Endothelial cell of umbilical vein (primary cell): ENCODE measurements at regions not wholly inside any gene's neighbourhood (a gene's known extent, or its start where the extent isn't known, plus 50 kb on each side); places are given as distances from the start of the nearest gene placed in this dataset.

ENCODE experiments used
- BruUV-seq: library from RNA; stranded (reverse); fragments of 400-500 nt; replicated peaks from 2 replicates; lab custom pipeline; 2021; lab: Mats Ljungman, UMichigan
- CTCF ChIA-PET: fragments of 300-600, 350-600 bp; sonication (Branson Sonifier 250); formaldehyde crosslinking; loops from one replicate; lab custom pipeline; 2021; ENCODE audit warnings: antibody characterized with exemption, inconsistent platforms; lab: Charles Lee
- POLR2A ChIA-PET: fragments of 300-600, 350-600 bp; sonication (Branson Sonifier 250); formaldehyde crosslinking; loops from one replicate; lab custom pipeline; 2021; ENCODE audit warnings: antibody characterized with exemption, inconsistent platforms; lab: Charles Lee
- DNase-seq: peaks from one replicate; pipeline ENCODE4 v3.0.0-alpha.2; 2011; ENCODE audit warnings: low read depth, low spot score
- FAIRE-seq: peaks from 2 replicates; lab custom pipeline; 2011; peaks lifted over from hg19 to GRCh38; lab: Jason Lieb, UNC
- H2AFZ ChIP-seq: 2 replicates; pipeline ENCODE4 v1.6.0; 2012; ENCODE audit warnings: low read depth, low read length, control low read depth, inconsistent platforms
- H3K27ac ChIP-seq: 2 replicates; pipeline ENCODE4 v1.5.1; 2011; ENCODE audit warnings: low read depth, mild to moderate bottlenecking, control low read depth, low read length, moderate library complexity; ENCODE audit not compliant: insufficient read depth
- H3K27me3 ChIP-seq, 2 experiments: 2 replicates each; pipeline versions ENCODE4 v1.6.0 to v1.6.1; 2011; ENCODE audit warnings: low read length in 2 of 2, mixed read lengths in 1 of 2; ENCODE audit not compliant: control insufficient read depth in 2 of 2, insufficient read depth in 2 of 2
- H3K36me3 ChIP-seq, 2 experiments: 2 replicates in 1 of 2; 3 replicates in 1 of 2; pipeline ENCODE4 v1.5.1; 2011; ENCODE audit warnings: low read length in 2 of 2, mild to moderate bottlenecking in 1 of 2, moderate library complexity in 1 of 2; ENCODE audit not compliant: control insufficient read depth in 2 of 2, insufficient read depth in 2 of 2; ENCODE audit errors: extremely low read depth in 1 of 2
- H3K4me1 ChIP-seq: 3 replicates; pipeline ENCODE4 v1.5.1; 2011; ENCODE audit warnings: mild to moderate bottlenecking, low read length; ENCODE audit not compliant: control insufficient read depth, insufficient read depth; ENCODE audit errors: extremely low read depth
- H3K4me2 ChIP-seq: 2 replicates; pipeline ENCODE4 v1.6.1; 2011; ENCODE audit warnings: low read length, control low read depth, mixed read lengths; ENCODE audit not compliant: insufficient read depth
- H3K4me3 ChIP-seq, 3 experiments: fragments of 200-600 bp in 1 of 3; sonication (generic), shearing (Covaris generic) in 1 of 3; replicated peaks in 1 of 3; 2 replicates each; pipeline ENCODE4 v1.5.1; 2011 to 2016; ENCODE audit warnings: control low read depth in 3 of 3, low read length in 3 of 3, mild to moderate bottlenecking in 2 of 3, inconsistent platforms in 1 of 3, low read depth in 1 of 3, moderate library complexity in 1 of 3; ENCODE audit not compliant: insufficient read depth in 1 of 3
- H3K79me2 ChIP-seq: 2 replicates; pipeline ENCODE4 v1.6.0; 2012; ENCODE audit warnings: low read length, inconsistent platforms; ENCODE audit not compliant: control insufficient read depth, insufficient read depth
- H3K9ac ChIP-seq: replicated peaks from 2 replicates; pipeline ENCODE3; 2011; ENCODE audit warnings: low read length, control low read depth; ENCODE audit not compliant: insufficient read depth; ENCODE audit errors: extremely low read depth
- H3K9me1 ChIP-seq: replicated peaks from 3 replicates; pipeline ENCODE4 v1.6.0; 2011; ENCODE audit warnings: mild to moderate bottlenecking, low read length; ENCODE audit not compliant: control insufficient read depth, insufficient read depth; ENCODE audit errors: extremely low read depth
- H3K9me3 ChIP-seq: replicated peaks from 2 replicates; pipeline ENCODE4 v1.5.1; 2012; ENCODE audit warnings: low read length, inconsistent platforms; ENCODE audit not compliant: control insufficient read depth, insufficient read depth
- H4K20me1 ChIP-seq: replicated peaks from 2 replicates; pipeline ENCODE3; 2011; ENCODE audit warnings: mild to moderate bottlenecking, low read length; ENCODE audit not compliant: control insufficient read depth, insufficient read depth; ENCODE audit errors: extremely low read depth
- EZH2 ChIP-seq: IDR thresholded peaks from 2 replicates; pipeline ENCODE4 v1.6.1; 2012; ENCODE audit warnings: borderline replicate concordance, low read depth, mild to moderate bottlenecking, moderate library complexity, low read length, inconsistent platforms; ENCODE audit not compliant: severe bottlenecking
- GATA2 ChIP-seq: IDR thresholded peaks from 2 replicates; pipeline ENCODE4 v1.7.0; 2011; ENCODE audit warnings: low read depth, mild to moderate bottlenecking, moderate library complexity, mixed read lengths, low read length; ENCODE audit not compliant: insufficient read length, insufficient read depth
- JUN ChIP-seq: IDR thresholded peaks from 2 replicates; pipeline ENCODE4 v1.6.1; 2011; ENCODE audit warnings: borderline replicate concordance, low read depth; ENCODE audit not compliant: insufficient read length, insufficient read depth
- MYC ChIP-seq: IDR thresholded peaks from one replicate; pipeline ENCODE4 v1.6.1; 2011; ENCODE audit warnings: mild to moderate bottlenecking, low read depth, low read length
- POLR2A ChIP-seq: IDR thresholded peaks from 2 replicates; pipeline ENCODE4 v1.6.1; 2012; ENCODE audit warnings: low read depth, mild to moderate bottlenecking, control low read depth, low read length
- POLR2AphosphoS5 ChIP-seq: IDR thresholded peaks from 2 replicates; pipeline ENCODE4 v1.6.1; 2012; ENCODE audit warnings: low read depth, mild to moderate bottlenecking, control low read depth, low read length, moderate library complexity; ENCODE audit not compliant: insufficient read depth
- dilution Hi-C: fragments of 300-500 bp; cut with MboI; formaldehyde crosslinking; loops from one replicate; pipeline ENCODE4 v1.15.0; 2019; ENCODE audit warnings: low sequenced_read_pairs; ENCODE audit not compliant: extremely low pct_ligation_motif_present
- intact Hi-C: fragments of 100-400 bp; cut with micrococcal nuclease; formaldehyde crosslinking; loops from one replicate; pipeline ENCODE4 v1.10.0; 2022
- TF ChIP-seq, protein P1 (sequence below): IDR thresholded peaks from 2 replicates; pipeline ENCODE4 v1.6.1; 2011; ENCODE audit not compliant: insufficient read depth, insufficient read length
- TF ChIP-seq, protein P2 (sequence below), 2 donors: IDR thresholded peaks; 1 replicate in 1 of 2; 2 replicates in 1 of 2; pipeline ENCODE4 v1.5.1; 2011; ENCODE audit warnings: low read length in 2 of 2, mild to moderate bottlenecking in 2 of 2, moderate library complexity in 2 of 2, control low read depth in 1 of 2, inconsistent platforms in 1 of 2, low read depth in 1 of 2; ENCODE audit not compliant: insufficient read depth in 1 of 2; ENCODE audit errors: extremely low read depth in 1 of 2

DNA sequence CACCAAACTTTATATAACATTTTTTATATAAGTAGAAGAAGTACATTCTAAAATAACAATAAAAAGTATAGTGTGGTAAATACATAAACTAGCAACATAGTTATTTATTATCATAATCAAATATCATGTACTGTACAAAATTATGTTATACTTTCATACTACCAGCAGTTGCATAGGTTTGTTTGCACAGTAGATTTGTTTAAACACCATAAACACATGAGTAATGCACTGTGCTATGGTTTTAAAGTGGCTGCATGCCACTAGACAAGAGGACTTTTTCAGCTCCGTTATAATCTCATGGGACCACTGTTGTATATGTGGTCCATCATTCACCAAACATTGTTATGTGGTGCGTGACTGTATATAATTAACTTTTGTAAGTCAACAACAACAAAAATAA is 137.6 kb downstream of the DRD1 start:
- H3K9me3 ChIP-seq = no peaks in the 10 kb centered on the region
- no peak overlapping the region for H2AFZ ChIP-seq
- H3K36me3 ChIP-seq = no peaks in the 10 kb centered on the region
- H3K27ac ChIP-seq = no peak overlapping the region
- no TSS peak for BruUV-seq
- H3K79me2 ChIP-seq = no peaks in the 10 kb centered on the region
- no peak for DNase-seq
- H3K4me2 ChIP-seq = no peak overlapping the region
- no peaks in the 10 kb centered on the region for H3K4me1 ChIP-seq
- TF ChIP-seq, protein P1, sequence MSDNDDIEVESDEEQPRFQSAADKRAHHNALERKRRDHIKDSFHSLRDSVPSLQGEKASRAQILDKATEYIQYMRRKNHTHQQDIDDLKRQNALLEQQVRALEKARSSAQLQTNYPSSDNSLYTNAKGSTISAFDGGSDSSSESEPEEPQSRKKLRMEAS = no peak
- no peak for TF ChIP-seq MYC
- no peak for TF ChIP-seq GATA2
- no peak for TF ChIP-seq EZH2
- no peak for TF ChIP-seq POLR2A
- TF ChIP-seq, protein P2, sequence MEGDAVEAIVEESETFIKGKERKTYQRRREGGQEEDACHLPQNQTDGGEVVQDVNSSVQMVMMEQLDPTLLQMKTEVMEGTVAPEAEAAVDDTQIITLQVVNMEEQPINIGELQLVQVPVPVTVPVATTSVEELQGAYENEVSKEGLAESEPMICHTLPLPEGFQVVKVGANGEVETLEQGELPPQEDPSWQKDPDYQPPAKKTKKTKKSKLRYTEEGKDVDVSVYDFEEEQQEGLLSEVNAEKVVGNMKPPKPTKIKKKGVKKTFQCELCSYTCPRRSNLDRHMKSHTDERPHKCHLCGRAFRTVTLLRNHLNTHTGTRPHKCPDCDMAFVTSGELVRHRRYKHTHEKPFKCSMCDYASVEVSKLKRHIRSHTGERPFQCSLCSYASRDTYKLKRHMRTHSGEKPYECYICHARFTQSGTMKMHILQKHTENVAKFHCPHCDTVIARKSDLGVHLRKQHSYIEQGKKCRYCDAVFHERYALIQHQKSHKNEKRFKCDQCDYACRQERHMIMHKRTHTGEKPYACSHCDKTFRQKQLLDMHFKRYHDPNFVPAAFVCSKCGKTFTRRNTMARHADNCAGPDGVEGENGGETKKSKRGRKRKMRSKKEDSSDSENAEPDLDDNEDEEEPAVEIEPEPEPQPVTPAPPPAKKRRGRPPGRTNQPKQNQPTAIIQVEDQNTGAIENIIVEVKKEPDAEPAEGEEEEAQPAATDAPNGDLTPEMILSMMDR (IDR thresholded peaks at IDR 0.05; ENCODE audit: extremely low read depth in 1 of 2, insufficient read depth in 1 of 2, low read depth in 1 of 2, low read length in 2 of 2) = no peak
- TF ChIP-seq POLR2AphosphoS5 = no peak
- no peak for TF ChIP-seq JUN
- no peak overlapping the region for H3K9ac ChIP-seq
- dilution Hi-C loops = no loop called here
- no peak overlapping the region for H3K4me3 ChIP-seq
- ChIA-PET CTCF (no interaction called here), POLR2A (no interaction called here)
- H3K27me3 ChIP-seq = no peaks in the 10 kb centered on the region
- no peaks in the 10 kb centered on the region for H3K9me1 ChIP-seq
- intact Hi-C loops = no loop called here
- no peak for FAIRE-seq
- H4K20me1 ChIP-seq = no peaks in the 10 kb centered on the region
